ENCODE measurements at regions not wholly inside any gene's neighbourhood (a gene's known extent, or its start where the extent isn't known, plus 50 kb on each side); places are given as distances from the start of the nearest gene placed in this dataset.
"Not testable (repeated sequence)": the region's sequence is repeated elsewhere in the genome, so short reads cannot be mapped to it uniquely, and the experiment has no call there.

DNA sequence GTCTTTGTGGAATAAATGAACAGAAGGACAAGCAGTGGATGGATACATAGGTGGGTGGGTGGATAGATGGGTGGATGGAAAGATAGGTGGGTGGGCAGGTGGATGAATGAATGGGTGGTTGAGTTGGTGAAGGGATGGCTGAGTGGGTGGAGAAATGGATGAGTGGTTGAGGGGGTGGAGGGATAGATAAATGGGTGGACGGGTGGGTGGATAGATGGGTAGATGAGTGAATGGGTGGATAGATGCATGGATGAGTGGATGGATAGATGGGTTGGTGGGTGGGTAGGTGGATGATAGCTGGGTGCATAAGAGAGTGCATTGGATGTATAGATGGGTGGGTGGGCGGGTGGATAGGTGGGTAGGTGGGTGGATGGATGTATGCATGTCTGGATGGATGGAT lies 63.5 kb downstream of the UNC93B1 start:
- not testable (repeated sequence) for DNase-seq (ENCODE audit: low spot score)

DNA sequence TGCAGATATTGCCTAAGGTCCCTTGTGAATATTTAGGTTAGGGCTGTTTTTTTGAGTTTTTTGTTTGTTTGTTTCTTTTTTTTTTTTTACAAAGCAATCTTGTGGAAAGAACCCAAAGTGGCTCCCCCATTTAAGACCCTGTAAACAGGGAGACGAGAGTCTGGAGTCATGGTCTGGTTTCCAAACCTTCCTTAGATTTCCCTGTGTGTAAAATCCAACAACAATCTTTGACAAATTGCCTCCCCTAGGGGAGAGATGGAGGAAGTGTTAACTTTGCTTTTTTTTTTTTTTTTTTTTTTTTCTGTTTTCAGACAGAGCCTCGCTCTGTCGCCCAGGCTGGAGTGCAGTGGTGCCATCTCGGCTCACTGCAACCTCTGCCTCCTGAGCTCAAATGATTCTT lies 64.9 kb downstream of the UNC93B1 start:
- DNase-seq (ENCODE audit: low spot score): not testable (repeated sequence)

DNA sequence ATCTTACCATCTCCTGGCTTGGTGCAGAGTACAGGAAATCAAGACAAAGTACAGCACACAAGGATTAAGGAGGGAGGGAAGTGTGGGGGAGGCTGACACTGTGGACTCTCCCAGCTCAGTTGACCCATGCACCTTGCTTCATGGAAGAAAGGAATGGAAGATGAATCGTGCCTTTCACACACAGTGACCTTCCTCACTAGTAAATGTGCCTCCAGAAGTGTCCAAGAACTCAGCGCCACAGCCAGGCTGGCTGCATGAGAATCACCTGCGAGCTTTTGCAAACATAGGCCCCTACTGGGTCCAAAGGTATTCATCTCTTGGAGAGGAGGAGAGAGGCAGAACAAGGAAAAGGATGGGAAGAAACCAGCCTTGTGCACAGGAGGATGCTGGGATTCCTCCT lies 65.5 kb downstream of the UNC93B1 start:
- DNase-seq (ENCODE audit: low spot score): not testable (repeated sequence)

DNA sequence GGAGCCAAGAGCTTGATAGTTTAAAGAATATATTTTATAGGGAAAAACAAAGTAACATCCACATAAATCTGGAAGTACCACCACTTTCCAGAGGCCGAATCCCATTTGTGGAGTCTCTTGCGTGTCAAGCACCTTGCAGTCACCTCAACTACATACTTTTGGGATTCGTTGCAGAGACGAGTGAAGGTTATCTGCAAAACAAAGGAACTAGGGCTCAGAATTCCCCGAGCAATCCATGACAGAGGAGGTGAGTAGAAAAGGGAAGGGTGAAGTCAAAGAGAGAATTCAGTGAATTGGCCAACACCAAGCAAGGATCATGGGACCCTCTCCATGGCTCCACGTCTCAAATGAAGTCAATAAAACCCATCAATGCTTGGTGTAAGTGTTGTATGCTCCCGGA lies 80.3 kb downstream of the UNC93B1 start:
- not testable (repeated sequence) for DNase-seq (ENCODE audit: low spot score)

DNA sequence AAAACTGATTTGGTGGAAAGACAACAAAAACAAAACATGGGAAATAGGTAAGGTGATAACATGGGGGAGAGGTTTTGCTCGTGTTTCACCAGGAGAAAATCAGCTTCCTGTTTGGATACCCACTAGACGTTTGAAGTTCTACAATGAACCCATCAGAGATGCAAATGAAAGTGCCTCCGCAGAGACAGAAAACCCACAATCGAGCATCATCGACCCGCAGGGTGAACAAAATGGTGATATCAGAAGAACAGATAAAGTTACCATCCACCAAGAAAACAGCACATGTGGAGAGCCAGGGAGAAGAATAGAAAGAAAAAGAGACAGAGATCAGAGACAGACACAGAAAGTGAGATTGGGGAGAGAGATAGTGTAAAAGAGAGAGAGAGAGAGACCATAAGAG lies 83.4 kb downstream of the UNC93B1 start:
- DNase-seq (ENCODE audit: low spot score): not testable (repeated sequence)

DNA sequence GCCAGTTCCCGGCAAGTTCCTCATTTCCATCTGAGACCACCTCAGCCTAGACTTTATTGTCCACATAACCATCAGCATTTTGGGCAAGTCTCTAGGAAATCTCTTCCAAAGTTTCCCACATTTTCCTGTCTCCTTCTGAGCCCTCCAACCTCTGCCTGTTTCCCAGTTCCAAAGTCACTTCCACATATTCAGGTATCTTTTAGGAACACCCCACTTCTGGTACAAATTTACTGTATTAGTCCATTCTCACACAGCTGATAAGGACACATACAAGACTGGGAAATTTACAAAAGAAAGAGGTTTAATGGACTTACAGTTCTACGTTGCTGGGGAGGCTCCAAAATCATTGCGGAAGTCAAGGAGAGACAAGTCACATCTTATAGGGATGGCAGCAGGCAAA lies 91.7 kb downstream of the UNC93B1 start:
- not testable (repeated sequence) for DNase-seq (ENCODE audit: low spot score)

DNA sequence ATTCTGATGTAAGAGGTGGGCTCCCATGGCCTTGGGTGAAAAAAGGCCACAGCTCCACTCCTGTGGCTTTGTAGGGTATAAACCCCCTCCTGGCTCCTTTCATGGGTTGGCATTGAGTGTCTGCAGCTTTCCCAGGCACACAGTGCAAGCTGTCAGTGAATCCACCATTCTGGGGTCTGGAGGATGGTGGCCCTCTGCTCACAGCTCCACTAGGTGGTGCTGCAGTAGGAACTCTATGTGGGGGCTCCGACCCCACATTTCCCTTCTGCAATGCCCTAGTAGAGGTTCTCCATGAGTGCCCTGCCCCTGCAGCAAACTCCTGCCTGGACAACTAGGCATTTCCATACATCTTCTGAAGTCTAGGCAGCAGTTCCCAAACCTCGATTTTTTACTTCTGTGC lies 92.7 kb downstream of the UNC93B1 start:
- DNase-seq (ENCODE audit: low spot score): not testable (repeated sequence)

DNA sequence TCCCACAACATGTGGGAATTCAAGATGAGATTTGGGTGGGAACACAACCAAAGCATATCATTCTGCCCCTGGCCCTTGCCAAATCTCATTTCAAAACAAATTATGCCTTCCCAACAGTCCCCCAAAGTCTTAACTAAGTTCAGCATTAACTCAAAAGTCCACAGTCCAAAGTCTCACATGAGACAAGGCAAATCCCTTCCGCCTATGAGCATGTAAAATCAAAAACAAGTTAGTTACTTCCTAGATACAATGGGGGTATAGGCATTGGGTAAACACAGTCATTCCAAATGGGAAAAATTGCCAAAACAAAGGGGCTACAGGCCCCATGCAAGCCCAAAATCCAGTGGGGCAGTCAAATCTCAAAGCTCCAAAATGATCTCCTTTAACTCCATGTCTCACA lies 93.1 kb downstream of the UNC93B1 start:
- DNase-seq (ENCODE audit: low spot score): not testable (repeated sequence)

DNA sequence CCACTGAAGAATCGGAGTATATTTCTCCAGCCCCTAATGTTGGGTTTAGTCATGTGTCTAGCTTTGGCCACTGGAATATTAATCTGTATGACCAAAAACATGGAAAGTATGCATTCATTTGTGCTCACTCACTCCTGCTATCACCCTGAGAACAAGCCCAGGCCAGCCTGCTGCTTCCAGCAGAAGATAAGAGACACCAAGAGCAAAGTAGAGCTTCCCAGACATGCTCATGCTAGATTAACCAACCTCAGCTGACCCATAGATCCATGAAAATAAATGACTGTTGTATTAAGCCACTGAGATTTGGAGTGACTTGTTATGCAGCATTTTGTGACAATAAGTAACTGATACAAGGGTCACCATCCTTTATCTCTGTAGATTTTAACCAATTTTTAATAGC lies 96.9 kb downstream of the UNC93B1 start:
- DNase-seq (ENCODE audit: low spot score): not testable (repeated sequence)

DNA sequence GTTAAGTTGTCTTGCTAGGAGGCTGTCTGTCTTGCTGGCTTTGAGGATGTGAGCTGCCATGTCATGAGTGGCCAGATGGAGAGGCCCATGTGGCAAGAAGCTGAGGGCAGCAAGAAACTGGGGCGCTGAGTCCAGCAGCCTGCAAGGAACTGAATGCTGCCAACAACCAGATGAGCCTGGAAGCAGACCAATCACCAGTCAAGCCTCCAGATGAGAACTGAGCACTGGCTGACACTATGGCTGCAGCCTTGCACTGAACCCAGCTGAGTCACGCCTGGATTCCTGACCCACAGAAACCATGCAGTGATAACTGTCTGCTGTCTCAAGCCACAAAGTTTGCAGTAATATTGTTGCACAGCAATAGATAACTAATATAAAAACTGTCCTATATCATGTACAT lies 104.4 kb downstream of the UNC93B1 start:
- DNase-seq (ENCODE audit: low spot score): not testable (repeated sequence)

DNA sequence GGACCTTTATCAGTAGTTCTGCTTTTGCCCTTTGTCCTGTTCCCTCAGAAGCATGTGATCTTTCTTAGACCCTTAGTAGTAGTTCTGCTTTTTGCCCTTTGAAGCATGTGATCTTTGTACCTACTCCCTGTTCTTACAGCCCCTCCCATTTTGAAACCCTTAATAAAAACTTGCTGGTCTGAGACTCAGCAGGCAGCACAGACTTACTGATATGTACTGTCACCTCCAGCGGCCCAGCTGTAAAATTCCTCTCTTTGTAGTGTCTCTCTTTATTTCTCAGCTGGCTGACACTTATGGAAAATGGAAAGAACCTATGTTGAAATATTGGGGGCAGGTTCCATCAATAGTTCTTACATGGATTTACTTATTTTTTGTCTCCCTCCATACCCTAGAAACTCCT lies 110.4 kb downstream of the UNC93B1 start:
- not testable (repeated sequence) for DNase-seq (ENCODE audit: low spot score)

DNA sequence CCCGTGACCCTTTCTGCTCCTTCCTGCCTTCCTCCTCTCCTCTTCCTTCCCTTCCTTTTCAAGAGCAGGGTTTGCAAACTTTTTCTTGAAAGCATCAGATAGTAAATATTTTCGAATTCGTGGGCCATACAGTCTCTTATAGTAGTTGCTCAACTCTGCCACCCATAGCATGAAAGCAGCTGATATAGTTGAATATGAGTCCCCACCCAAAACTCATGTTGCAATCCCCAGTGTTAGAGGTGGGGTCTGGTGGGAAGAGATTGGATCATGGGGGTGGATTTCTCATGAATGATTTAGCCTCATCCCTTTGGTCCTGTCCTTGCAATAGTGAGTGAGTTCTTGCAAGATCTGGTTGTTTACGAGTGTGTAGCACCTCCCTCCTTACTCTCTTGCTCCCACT lies 114.3 kb downstream of the UNC93B1 start:
- DNase-seq (ENCODE audit: low spot score): not testable (repeated sequence)

DNA sequence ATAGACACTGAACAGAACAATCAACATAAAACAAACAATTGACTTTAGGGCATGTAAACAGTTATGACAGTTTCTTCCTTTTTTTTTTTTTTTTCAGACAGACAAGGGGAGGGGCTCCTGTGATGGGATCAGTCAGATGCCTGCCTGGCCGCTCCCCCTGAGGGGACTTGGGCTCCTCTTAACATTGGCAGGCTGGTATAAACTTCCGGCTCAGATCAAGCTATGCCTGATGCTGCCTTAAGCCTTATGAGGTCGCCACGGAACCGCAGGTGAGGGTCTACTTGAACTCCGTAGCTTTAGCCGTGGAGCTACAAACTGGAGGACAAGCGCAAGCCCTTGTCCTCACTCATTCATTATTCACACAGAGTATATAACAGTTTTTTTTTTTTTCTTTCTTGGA lies 115.8 kb downstream of the UNC93B1 start:
- DNase-seq (ENCODE audit: low spot score): not testable (repeated sequence)

DNA sequence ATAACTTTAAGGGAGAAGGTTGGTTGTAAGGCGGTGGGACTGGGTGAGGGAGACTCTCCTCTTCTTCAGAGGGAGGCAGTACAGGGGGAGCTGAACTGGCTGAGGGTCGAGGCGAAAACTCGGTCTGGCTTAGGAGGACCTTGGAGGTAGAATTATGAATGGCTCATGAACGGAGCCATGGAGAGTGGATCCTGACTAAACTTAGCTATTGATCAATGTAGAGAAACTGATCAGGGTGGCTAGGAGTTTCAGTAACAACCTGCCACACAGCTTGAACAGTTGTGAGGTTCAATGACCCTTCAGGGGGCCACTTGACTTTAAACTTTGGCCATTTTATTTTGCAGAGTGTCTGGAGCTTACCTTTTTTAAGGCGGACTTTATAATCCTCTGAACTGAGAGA lies 117.2 kb downstream of the UNC93B1 start:
- not testable (repeated sequence) for DNase-seq (ENCODE audit: low spot score)

DNA sequence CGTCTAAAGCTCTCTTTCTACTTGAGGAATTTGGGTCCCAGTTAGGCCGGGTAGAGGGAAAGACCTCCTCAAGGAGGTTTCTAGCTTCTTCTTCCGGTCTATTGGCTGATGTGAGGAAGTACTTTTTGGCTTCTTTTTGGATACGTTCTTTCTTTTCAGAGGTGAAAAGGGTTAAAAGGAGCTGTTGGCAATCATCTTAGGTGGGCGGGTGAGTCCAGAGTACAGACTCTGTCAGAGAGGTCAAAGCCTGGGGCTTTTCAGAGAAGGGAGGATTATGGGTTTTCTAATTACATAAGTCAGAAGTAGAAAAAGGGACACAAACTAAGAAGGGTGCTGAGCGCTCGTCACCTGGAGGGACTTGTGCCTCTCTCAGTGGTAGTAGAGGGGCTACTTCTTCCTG lies 117.7 kb downstream of the UNC93B1 start:
- DNase-seq (ENCODE audit: low spot score): not testable (repeated sequence)

DNA sequence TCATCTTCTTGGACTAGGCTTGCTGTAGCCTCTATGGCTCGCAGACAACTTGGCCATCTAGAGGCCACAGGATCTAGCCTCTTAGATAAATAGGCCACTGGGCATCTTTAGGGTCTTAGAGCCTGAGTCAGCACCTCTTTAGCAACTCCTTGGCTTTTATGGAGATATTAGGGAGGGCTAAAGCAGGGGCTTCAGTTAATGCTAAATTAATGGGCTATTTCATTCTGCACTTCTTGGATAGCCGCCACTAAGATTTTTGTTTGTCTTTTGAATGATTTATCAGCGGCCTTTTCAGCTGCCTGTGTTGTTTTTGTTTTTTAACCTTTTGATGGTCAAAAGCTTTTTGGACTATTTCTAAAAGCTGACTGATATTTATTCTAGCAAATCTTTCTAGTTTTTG lies 118.3 kb downstream of the UNC93B1 start:
- DNase-seq (ENCODE audit: low spot score): not testable (repeated sequence)

DNA sequence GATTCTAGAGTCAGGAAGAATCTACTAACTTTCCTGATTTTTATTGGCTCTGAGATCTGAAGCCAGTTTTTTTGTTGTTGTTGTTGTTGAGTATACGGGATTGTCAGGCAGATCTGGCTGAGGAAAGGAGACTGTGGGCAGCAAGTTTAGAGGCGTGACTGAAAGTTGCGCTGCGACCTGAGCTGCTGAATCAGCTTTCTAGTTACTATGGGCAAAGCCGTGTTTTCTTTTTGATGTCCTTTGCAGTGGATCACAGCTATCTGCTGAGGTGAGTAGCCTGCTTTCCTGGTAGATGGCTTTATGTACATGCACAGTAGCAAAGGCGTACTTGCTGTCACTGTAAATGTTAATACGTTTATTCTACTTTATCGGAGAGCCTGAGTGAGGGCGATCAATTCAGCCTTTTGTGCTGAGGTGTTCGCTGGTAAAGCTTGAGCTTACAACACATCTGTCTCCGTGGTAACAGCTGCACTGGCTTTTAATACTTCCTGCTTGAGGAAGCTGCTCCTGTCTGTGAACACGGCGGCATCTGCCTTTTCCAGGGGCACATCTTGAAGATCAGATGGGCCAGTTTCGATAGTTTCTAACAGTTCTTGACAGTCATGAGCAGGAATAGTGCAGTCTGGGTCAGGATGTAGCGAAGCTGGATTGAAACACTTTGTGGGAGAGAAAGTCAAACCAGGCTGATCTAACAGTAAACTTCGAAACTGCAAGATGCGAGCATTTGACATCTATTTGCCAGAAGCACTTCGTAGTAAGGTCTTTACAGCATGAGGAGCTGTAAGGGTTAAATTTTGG lies 118.9 kb downstream of the UNC93B1 start:
- DNase-seq (ENCODE audit: low spot score): not testable (repeated sequence)

DNA sequence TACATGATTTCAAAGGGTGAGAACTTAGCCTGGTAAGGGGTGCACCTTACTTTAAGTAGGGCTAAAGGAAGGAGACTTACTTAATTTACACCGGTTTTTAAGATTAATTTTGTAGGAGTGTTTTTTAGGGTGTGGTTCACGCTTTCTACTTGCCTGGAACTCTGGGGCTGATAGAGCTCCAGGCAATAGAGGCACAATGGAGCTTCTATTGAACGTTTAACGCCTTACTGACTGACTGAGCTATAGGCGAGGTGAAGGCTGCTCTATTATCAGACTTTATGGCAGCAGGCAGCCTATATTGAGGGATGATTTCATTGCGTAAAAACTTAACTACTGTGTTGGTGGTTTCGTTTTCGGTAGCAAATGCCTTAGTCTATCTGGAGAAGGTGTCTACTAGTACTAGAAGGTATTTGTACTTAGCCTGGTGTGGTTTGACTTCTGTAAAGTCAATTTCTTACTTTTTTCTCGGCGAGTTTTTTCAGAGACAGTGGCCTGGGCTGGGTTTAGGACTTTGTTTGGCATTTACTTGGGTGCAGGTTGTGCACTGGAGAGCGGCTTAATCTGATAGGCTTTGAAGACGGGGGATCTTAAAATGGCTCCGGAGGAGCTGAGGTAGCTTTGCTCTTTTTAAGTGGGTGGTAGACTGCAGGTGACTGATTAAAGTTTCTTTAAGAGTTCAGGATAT lies 119.7 kb downstream of the UNC93B1 start:
- DNase-seq (ENCODE audit: low spot score): not testable (repeated sequence)

DNA sequence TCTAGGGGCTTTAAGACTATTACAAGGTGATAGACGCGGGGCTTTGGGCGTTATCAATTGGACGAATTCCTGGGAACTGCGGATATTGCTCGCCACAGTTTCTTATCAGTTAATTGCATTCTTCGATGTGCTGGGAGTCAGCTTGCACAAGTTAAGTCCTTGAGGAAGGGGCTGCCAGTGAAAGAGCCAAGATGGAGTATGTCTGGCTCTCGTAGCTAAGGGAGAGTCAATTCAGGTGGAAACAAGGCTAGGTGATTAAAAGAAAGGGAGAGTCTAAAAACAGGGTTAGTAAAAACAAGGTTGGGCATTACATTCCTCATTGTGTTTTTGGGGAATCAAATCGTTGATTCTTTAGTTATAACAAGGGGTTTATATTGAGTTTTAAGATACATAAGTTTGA lies 121.6 kb downstream of the UNC93B1 start:
- not testable (repeated sequence) for DNase-seq (ENCODE audit: low spot score)

DNA sequence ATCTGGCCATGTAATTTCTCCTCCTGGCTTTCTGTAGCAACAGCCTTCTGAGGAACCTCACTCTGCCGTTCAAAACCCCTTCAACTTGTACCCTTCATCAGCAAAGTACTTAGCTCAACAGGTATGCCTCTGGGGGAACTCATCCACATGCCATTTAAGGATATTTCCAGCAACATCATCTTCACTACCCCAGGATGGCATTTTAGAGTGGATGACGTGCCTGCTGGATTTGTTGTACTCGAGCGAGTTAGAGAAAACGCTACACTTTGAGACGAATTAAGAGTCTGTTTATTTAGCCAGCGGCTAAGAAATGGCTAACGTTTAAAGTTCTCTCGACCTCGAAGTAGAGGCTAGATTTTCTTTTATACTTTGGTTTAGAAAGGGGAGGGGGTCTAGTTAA lies 122.1 kb downstream of the UNC93B1 start:
- not testable (repeated sequence) for DNase-seq (ENCODE audit: low spot score)

DNA sequence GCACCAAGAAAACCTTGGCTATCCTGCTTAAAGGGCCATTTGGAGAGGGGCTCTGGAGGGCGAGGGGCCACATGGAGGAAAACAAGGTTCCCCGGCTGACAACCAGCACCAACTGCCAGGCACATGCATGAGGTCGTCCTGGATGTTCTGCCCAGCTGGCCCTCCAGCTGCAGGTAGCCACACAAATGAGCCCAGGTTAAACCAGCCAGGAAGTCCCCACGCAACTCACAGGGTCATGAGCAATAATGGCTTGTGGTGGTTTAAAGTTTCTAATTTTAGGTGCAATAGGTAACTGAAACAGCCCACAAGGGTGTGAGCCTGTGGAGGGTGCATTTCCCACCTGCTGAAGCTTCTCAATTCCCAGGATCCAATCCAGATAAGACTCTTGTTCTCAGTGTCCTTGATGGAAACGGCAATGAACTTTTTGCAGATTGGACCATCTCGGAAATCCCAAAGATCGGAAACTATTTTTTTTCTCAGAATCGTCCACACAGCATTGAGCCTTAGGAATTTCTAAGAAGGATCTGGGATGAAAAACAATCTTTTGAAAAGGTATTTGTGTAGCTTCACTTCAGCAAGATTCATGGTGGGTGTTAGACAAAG lies 123.2 kb downstream of the UNC93B1 start:
- not testable (repeated sequence) for DNase-seq (ENCODE audit: low spot score)

DNA sequence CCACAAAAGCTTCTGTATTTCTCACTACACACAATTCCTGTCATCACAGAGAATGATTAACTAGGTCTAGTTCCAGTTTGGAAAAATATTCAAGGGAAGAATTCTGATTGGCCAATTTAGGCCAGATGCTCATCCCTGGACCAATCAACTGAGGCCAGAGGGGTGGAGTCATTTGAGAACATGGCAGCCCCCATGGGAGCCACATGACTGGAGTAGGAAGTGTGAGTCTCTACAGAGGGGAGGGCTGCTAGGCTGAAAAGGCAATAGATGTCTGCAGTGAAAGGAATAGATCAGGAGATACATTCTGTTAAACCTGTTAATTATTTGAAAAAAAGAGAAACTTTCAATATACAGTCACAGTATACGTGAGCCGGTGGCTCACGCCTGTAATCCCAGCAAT lies 125.2 kb downstream of the UNC93B1 start:
- DNase-seq (ENCODE audit: low spot score): not testable (repeated sequence)

DNA sequence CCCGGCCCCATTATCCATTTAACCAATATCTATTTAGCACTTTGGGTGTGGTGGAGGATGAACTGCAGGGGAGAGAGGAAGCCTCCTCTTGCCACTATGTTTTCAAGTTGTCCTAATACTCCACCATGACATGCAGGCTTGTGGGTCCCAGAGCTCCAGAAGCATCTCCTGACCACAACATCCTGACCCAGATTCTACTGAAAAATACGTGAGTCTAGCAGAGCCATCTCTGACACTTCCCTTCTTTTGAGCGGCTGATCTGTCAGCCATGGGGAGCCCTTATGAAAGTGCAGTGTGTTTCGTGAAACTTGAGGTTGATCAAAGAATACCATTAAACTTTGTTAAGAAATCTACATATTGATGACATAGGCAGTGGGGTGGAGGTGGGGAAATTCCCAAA lies 126.6 kb downstream of the UNC93B1 start:
- DNase-seq (ENCODE audit: low spot score): not testable (repeated sequence)

Data from cerebellar cortex (tissue), 1 donor.